WTC11 (cell line): ENCODE measurements at regions not wholly inside any gene's neighbourhood (a gene's known extent, or its start where the extent isn't known, plus 50 kb on each side); places are given as distances from the start of the nearest gene placed in this dataset.

Source experiments
- ATAC-seq: fragments of 200-7000 bp; cut with Tn5 transposase; 2 replicates; pipeline ENCODE4 v1.10.0; 2021; ENCODE audit warnings: mild to moderate bottlenecking, moderate library complexity
- CTCF ChIA-PET: fragments of 300-600 bp; sonication (Branson Sonifier 250); formaldehyde crosslinking; loops from one replicate; lab custom pipeline; 2021; ENCODE audit warnings: antibody characterized with exemption; lab: Charles Lee
- POLR2A ChIA-PET: fragments of 350-600 bp; sonication (Branson Sonifier 250); formaldehyde crosslinking; loops from one replicate; lab custom pipeline; 2021; ENCODE audit warnings: antibody characterized with exemption; lab: Charles Lee
- DNase-seq: peaks from one replicate; pipeline ENCODE4 v3.0.0; 2021; ENCODE audit warnings: low spot score
- H3K27ac Mint-ChIP-seq: 2 replicates; pipeline ENCODE4 v1.8.0; 2021; ENCODE audit warnings: mixed read lengths
- H3K27me3 Mint-ChIP-seq: 2 replicates; pipeline ENCODE4 v1.8.0; 2021; ENCODE audit warnings: low read depth, mild to moderate bottlenecking, moderate library complexity, mixed read lengths
- H3K36me3 Mint-ChIP-seq: 2 replicates; pipeline ENCODE4 v1.8.0; 2021; ENCODE audit warnings: mixed read lengths
- H3K4me1 Mint-ChIP-seq: 2 replicates; pipeline ENCODE4 v1.8.0; 2022; ENCODE audit warnings: mixed read lengths
- H3K4me3 Mint-ChIP-seq: 2 replicates; pipeline ENCODE4 v1.8.0; 2021; ENCODE audit warnings: mild to moderate bottlenecking, moderate library complexity, mixed read lengths
- H3K9me3 Mint-ChIP-seq: 2 replicates; pipeline ENCODE4 v1.8.0; 2021; ENCODE audit warnings: mixed read lengths
- AFF4 ChIP-seq: sonication (generic); formaldehyde crosslinking; IDR thresholded peaks from 2 replicates; pipeline ENCODE4 v1.8.1; 2023; ENCODE audit warnings: mild to moderate bottlenecking, missing genetic modification reagents, borderline replicate concordance
- ATF1 ChIP-seq: sonication (generic); formaldehyde crosslinking; IDR thresholded peaks from 2 replicates; pipeline ENCODE4 v1.8.1; 2023; ENCODE audit warnings: mild to moderate bottlenecking, moderate library complexity, missing genetic modification reagents
- E2F1 ChIP-seq: sonication (generic); formaldehyde crosslinking; IDR thresholded peaks from 2 replicates; pipeline ENCODE4 v1.8.0; 2022; ENCODE audit warnings: mild to moderate bottlenecking, missing genetic modification reagents
- ERG ChIP-seq: fragments of 250-450 bp; sonication (Bioruptor Pico); IDR thresholded peaks from 2 replicates; pipeline ENCODE4 v1.8.0; 2021; ENCODE audit warnings: mild to moderate bottlenecking
- GRHL2 ChIP-seq: fragments of 250-450 bp; sonication (Bioruptor Pico); IDR thresholded peaks from 2 replicates; pipeline ENCODE4 v1.8.0; 2022; ENCODE audit warnings: mild to moderate bottlenecking, moderate library complexity; ENCODE audit not compliant: insufficient replicate concordance, severe bottlenecking
- GTF2I ChIP-seq: fragments of 250-450 bp; sonication (Bioruptor Pico); conservative IDR thresholded peaks from 2 replicates; pipeline ENCODE4 v1.4.0; 2021; ENCODE audit warnings: mild to moderate bottlenecking
- JAZF1 ChIP-seq: fragments of 250-450 bp; sonication (Bioruptor Pico); IDR thresholded peaks from 2 replicates; pipeline ENCODE4 v1.9.0; 2021; ENCODE audit warnings: moderate library complexity, mild to moderate bottlenecking, inconsistent platforms
- MAX ChIP-seq: sonication (generic); formaldehyde crosslinking; IDR thresholded peaks from 2 replicates; pipeline ENCODE4 v1.8.0; 2022; ENCODE audit warnings: mild to moderate bottlenecking, missing genetic modification reagents
- NFE2L1 ChIP-seq: sonication (generic); formaldehyde crosslinking; IDR thresholded peaks from 2 replicates; pipeline ENCODE4 v1.8.1; 2023; ENCODE audit warnings: missing genetic modification reagents
- PRRX2 ChIP-seq: fragments of 250-450 bp; sonication (Bioruptor Pico); IDR thresholded peaks from 2 replicates; pipeline ENCODE4 v1.8.0; 2021; ENCODE audit warnings: mild to moderate bottlenecking
- ZNF138 ChIP-seq: sonication (generic); formaldehyde crosslinking; conservative IDR thresholded peaks from 2 replicates; pipeline ENCODE4 v1.8.1; 2022; ENCODE audit warnings: mild to moderate bottlenecking, moderate library complexity, missing genetic modification reagents
- ZSCAN18 ChIP-seq: fragments of 250-450 bp; sonication (Bioruptor Pico); IDR thresholded peaks from 2 replicates; pipeline ENCODE4 v2.1.2; 2022; ENCODE audit warnings: mild to moderate bottlenecking, moderate library complexity
- TF ChIP-seq, protein P1 (sequence below): sonication (generic); formaldehyde crosslinking; IDR thresholded peaks from 2 replicates; pipeline ENCODE4 v1.8.1; 2023; ENCODE audit warnings: mild to moderate bottlenecking, missing genetic modification reagents
- TF ChIP-seq, protein P2 (sequence below): sonication (generic); formaldehyde crosslinking; IDR thresholded peaks from 2 replicates; pipeline ENCODE4 v1.8.1; 2023; ENCODE audit warnings: mild to moderate bottlenecking, moderate library complexity, missing genetic modification reagents
- TF ChIP-seq, protein P3 (sequence below): fragments of 250-450 bp; sonication (Bioruptor Pico); IDR thresholded peaks from 2 replicates; pipeline ENCODE4 v1.9.0; 2021; ENCODE audit warnings: mild to moderate bottlenecking

GRCh38 chr2:60629801-60630385 is 76.4 kb upstream of the BCL11A start (continued):
- TF ChIP-seq, protein P1, sequence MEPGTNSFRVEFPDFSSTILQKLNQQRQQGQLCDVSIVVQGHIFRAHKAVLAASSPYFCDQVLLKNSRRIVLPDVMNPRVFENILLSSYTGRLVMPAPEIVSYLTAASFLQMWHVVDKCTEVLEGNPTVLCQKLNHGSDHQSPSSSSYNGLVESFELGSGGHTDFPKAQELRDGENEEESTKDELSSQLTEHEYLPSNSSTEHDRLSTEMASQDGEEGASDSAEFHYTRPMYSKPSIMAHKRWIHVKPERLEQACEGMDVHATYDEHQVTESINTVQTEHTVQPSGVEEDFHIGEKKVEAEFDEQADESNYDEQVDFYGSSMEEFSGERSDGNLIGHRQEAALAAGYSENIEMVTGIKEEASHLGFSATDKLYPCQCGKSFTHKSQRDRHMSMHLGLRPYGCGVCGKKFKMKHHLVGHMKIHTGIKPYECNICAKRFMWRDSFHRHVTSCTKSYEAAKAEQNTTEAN (CRISPR knock-in tag): no peak
- no peak for TF ChIP-seq ATF1
- no peak for TF ChIP-seq ZNF138
- no peak for TF ChIP-seq ERG (CRISPR knock-in tag)
- no peak for TF ChIP-seq ZSCAN18 (CRISPR knock-in tag)

- no peak; the same call in 1 of the 2 replicates for ATAC-seq
- TF ChIP-seq GRHL2 (CRISPR knock-in tag) (no peak), JAZF1 (CRISPR knock-in tag) (0 out of 2 replicates have a peak, but pooled peaks have one; percentile 44), PRRX2 (no peak), GTF2I (CRISPR knock-in tag) (no peak), E2F1 (CRISPR knock-in tag) (no peak), AFF4 (CRISPR knock-in tag) (no peak), NFE2L1 (CRISPR knock-in tag) (no peak), MAX (CRISPR knock-in tag) (no peak)
- TF ChIP-seq, protein P2, sequence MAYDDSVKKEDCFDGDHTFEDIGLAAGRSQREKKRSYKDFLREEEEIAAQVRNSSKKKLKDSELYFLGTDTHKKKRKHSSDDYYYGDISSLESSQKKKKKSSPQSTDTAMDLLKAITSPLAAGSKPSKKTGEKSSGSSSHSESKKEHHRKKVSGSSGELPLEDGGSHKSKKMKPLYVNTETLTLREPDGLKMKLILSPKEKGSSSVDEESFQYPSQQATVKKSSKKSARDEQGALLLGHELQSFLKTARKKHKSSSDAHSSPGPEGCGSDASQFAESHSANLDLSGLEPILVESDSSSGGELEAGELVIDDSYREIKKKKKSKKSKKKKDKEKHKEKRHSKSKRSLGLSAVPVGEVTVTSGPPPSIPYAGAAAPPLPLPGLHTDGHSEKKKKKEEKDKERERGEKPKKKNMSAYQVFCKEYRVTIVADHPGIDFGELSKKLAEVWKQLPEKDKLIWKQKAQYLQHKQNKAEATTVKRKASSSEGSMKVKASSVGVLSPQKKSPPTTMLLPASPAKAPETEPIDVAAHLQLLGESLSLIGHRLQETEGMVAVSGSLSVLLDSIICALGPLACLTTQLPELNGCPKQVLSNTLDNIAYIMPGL: no peak
- TF ChIP-seq, protein P3, sequence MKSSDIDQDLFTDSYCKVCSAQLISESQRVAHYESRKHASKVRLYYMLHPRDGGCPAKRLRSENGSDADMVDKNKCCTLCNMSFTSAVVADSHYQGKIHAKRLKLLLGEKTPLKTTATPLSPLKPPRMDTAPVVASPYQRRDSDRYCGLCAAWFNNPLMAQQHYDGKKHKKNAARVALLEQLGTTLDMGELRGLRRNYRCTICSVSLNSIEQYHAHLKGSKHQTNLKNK (CRISPR knock-in tag): 0 out of 2 replicates have a peak, but pooled peaks have one; percentile 23
- POLR2A ChIA-PET: no interaction called here
- Mint-ChIP-seq H3K27me3 (peaks cover 16% of the 10 kb centered on the region), H3K9me3 (no peaks in the 10 kb centered on the region), H3K36me3 (no peaks in the 10 kb centered on the region), H3K4me3 (no peak overlapping the region), H3K4me1 (peaks cover 38% of the 10 kb centered on the region), H3K27ac (no peak overlapping the region)
- DNase-seq: no peak
- CTCF ChIA-PET: no interaction called here
These were observed 80.2 kb upstream of the BCL11A start for GRCh38 chr2:60633615-60634014.
